ENCODE measurements at regions not wholly inside any gene's neighbourhood (a gene's known extent, or its start where the extent isn't known, plus 50 kb on each side); places are given as distances from the start of the nearest gene placed in this dataset.

- TF ChIP-seq HOXB6 (CRISPR knock-in tag; IDR thresholded peaks at IDR 0.05; ENCODE audit: borderline replicate concordance) = no peak
- TF ChIP-seq SMAD3 (CRISPR knock-in tag; conservative IDR thresholded peaks at IDR 0.05) = no peak
- no peak for TF ChIP-seq CREB3L1 (IDR thresholded peaks at IDR 0.05; ENCODE audit: borderline replicate concordance, low read depth)
- TF ChIP-seq CHD2 (IDR thresholded peaks at IDR 0.05; ENCODE audit: low read depth, low read length) = no peak
- no peak for TF ChIP-seq EP300 (IDR thresholded peaks at IDR 0.05; ENCODE audit: low read length)
- TF ChIP-seq, protein P1, sequence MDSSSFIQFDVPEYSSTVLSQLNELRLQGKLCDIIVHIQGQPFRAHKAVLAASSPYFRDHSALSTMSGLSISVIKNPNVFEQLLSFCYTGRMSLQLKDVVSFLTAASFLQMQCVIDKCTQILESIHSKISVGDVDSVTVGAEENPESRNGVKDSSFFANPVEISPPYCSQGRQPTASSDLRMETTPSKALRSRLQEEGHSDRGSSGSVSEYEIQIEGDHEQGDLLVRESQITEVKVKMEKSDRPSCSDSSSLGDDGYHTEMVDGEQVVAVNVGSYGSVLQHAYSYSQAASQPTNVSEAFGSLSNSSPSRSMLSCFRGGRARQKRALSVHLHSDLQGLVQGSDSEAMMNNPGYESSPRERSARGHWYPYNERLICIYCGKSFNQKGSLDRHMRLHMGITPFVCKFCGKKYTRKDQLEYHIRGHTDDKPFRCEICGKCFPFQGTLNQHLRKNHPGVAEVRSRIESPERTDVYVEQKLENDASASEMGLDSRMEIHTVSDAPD (CRISPR knock-in tag; IDR thresholded peaks at IDR 0.05) = no peak
- no peak for TF ChIP-seq CBX5 (IDR thresholded peaks at IDR 0.05; ENCODE audit: borderline replicate concordance, low read depth)
- TF ChIP-seq BHLHE40 (IDR thresholded peaks at IDR 0.05; ENCODE audit: low read length) = no peak
- TF ChIP-seq MEF2D (tag; conservative IDR thresholded peaks at IDR 0.05; ENCODE audit: low read depth) = no peak
Measured at GRCh38 chrX:39895218-39896110, 202.3 kb downstream of the BCOR start.
